Medulla oblongata (tissue), 1 donor: ENCODE measurements at regions not wholly inside any gene's neighbourhood (a gene's known extent, or its start where the extent isn't known, plus 50 kb on each side); places are given as distances from the start of the nearest gene placed in this dataset.
"Not testable (repeated sequence)": the region's sequence is repeated elsewhere in the genome, so short reads cannot be mapped to it uniquely, and the experiment has no call there.

Experiments used
- DNase-seq: peaks from one replicate; pipeline ENCODE4 v3.0.0-alpha.2; 2015; ENCODE audit errors: extremely low spot score

- no peak for DNase-seq
These were observed 668.6 kb downstream of the UTRN start for GRCh38 chr6:144953552-144954240.

- no peak for DNase-seq
These were observed 669.1 kb downstream of the UTRN start for GRCh38 chr6:144954241-144954556.

GRCh38 chr6:144955392-144955791, 670.3 kb downstream of the UTRN start:
- DNase-seq, result no peak

GRCh38 chr6:144955859-144956258, 670.7 kb downstream of the UTRN start:
- no peak for DNase-seq

GRCh38 chr6:144956697-144957096, 671.6 kb downstream of the UTRN start:
- not testable (repeated sequence) for DNase-seq

GRCh38 chr6:144957236-144957937, 672.3 kb downstream of the UTRN start:
- DNase-seq, result no peak

GRCh38 chr6:144969154-144969553, 684.0 kb downstream of the UTRN start:
- DNase-seq, result no peak

- DNase-seq, result no peak
These were observed 684.6 kb downstream of the UTRN start for GRCh38 chr6:144969602-144970272.

- DNase-seq, result not testable (repeated sequence)
These were observed 692.2 kb downstream of the UTRN start for GRCh38 chr6:144977250-144977864.

- DNase-seq, result no peak
These were observed 693.1 kb downstream of the UTRN start for GRCh38 chr6:144978208-144978607.

GRCh38 chr6:144986271-144986670, 701.1 kb downstream of the UTRN start:
- DNase-seq, result no peak

- DNase-seq, result no peak
These were observed 704.4 kb downstream of the UTRN start for GRCh38 chr6:144989319-144990107.

- DNase-seq, result no peak
These were observed 705.6 kb downstream of the UTRN start for GRCh38 chr6:144990784-144991183.

- no peak for DNase-seq
These were observed 708.7 kb downstream of the UTRN start for GRCh38 chr6:144993870-144994269.

GRCh38 chr6:144997996-144998395, 712.9 kb downstream of the UTRN start:
- DNase-seq, result no peak

GRCh38 chr6:144999127-144999526, 714.0 kb downstream of the UTRN start:
- no peak for DNase-seq

GRCh38 chr6:145003145-145003544, 718.0 kb downstream of the UTRN start:
- no peak for DNase-seq

GRCh38 chr6:145006914-145007313, 721.8 kb downstream of the UTRN start:
- DNase-seq, result no peak

- no peak for DNase-seq
These were observed 723.6 kb downstream of the UTRN start for GRCh38 chr6:145008715-145009114.

GRCh38 chr6:145009711-145010110, 724.6 kb downstream of the UTRN start:
- DNase-seq, result no peak

- no peak for DNase-seq
These were observed 723.2 kb downstream of the EPM2A start for GRCh38 chr6:145012039-145012662.
